Body of pancreas (tissue), 4 donors: ENCODE measurements at regions not wholly inside any gene's neighbourhood (a gene's known extent, or its start where the extent isn't known, plus 50 kb on each side); places are given as distances from the start of the nearest gene placed in this dataset.
A peak's percentile ranks its signal among the peaks of the same experiment; 100 is the strongest.

Experiments used
- ATAC-seq: fragments of 150-250 bp; one replicate; pipeline ENCODE4 v1.9.1; 2016
- DNase-seq, 4 donors: peaks; one replicate each; pipeline ENCODE4 v3.0.0-alpha.2; 2019
- H3K27ac ChIP-seq, 4 donors: fragments of 200-600 bp; sonication (generic); 1 replicate in 3 of 4; 2 replicates in 1 of 4; pipeline versions ENCODE4 v1.5.1 to v1.6.1; 2016 to 2019; ENCODE audit warnings: mild to moderate bottlenecking in 1 of 4, mixed read lengths in 1 of 4, moderate library complexity in 1 of 4
- H3K27me3 ChIP-seq, 2 donors: fragments of 200-600 bp; sonication (generic); one replicate each; pipeline ENCODE4 v1.6.0; 2016; ENCODE audit warnings: mild to moderate bottlenecking in 1 of 2
- H3K36me3 ChIP-seq, 2 donors: fragments of 200-600 bp; sonication (generic); replicated peaks in 1 of 2; 2 replicates each; pipeline ENCODE4 v1.5.1; 2016; ENCODE audit warnings: low read depth in 2 of 2; ENCODE audit not compliant: insufficient read depth in 1 of 2
- H3K4me1 ChIP-seq: fragments of 200-600 bp; sonication (generic); one replicate; pipeline ENCODE4 v1.6.0; 2016
- H3K4me3 ChIP-seq, 2 donors: fragments of 200-600 bp; sonication (generic); 1 replicate in 1 of 2; 2 replicates in 1 of 2; pipeline ENCODE4 v1.5.1; 2016 to 2019
- H3K9me3 ChIP-seq, 3 donors: fragments of 200-600 bp; sonication (generic); 1 replicate in 2 of 3; 2 replicates in 1 of 3; pipeline ENCODE4 v1.5.1; 2016
- CTCF ChIP-seq, 7 experiments: fragments of 450-650 bp in 4 of 7; fragments of 200-600 bp in 3 of 7; sonication (generic) in 3 of 7; IDR thresholded peaks; one replicate each; pipeline ENCODE4 v1.5.1; 2016 to 2019; ENCODE audit warnings: antibody characterized with exemption in 7 of 7
- POLR2A ChIP-seq, 3 donors: fragments of 450-650 bp; IDR thresholded peaks; one replicate each; pipeline ENCODE4 v1.6.1; 2016; ENCODE audit warnings: antibody characterized with exemption in 3 of 3, mild to moderate bottlenecking in 2 of 3
- WGBS, 2 donors: methylation state at CpG; one replicate each; pipeline ENCODE4 v1.1.5; 2017; 5-methylcytosine and 5-hydroxymethylcytosine counted together
- intact Hi-C: fragments of 100-400 bp; cut with DNase I; formaldehyde crosslinking; loops from one replicate; pipeline ENCODE4 v1.15.1; 2023

- DNase-seq (no peak), ATAC-seq (no peak)
- no peaks in the 10 kb centered on the region for H3K9me3 ChIP-seq
- WGBS, 2 donors: 83 to 86% methylated on average over 2 of the region's 2 CpGs
- H3K27ac ChIP-seq: peak overlapping the region in 1 of 4 donors; percentile 18
- no peaks in the 10 kb centered on the region for H3K4me1 ChIP-seq
- intact Hi-C loops: no loop called here
- no peaks in the 10 kb centered on the region for H3K27me3 ChIP-seq
- no peaks in the 10 kb centered on the region for H3K36me3 ChIP-seq
- TF ChIP-seq CTCF (IDR thresholded peaks at IDR 0.05): no peak
- no peak for TF ChIP-seq POLR2A (IDR thresholded peaks at IDR 0.05)
- no peak overlapping the region for H3K4me3 ChIP-seq
Measured at GRCh38 chr1:170410401-170411166, 121.4 kb upstream of the GORAB start.

- no peaks in the 10 kb centered on the region for H3K36me3 ChIP-seq
- ATAC-seq (no peak), DNase-seq (no peak)
- intact Hi-C loops: no loop called here
- H3K9me3 ChIP-seq: no peaks in the 10 kb centered on the region
- H3K27me3 ChIP-seq: no peaks in the 10 kb centered on the region
- TF ChIP-seq POLR2A (IDR thresholded peaks at IDR 0.05) (no peak), CTCF (IDR thresholded peaks at IDR 0.05) (no peak)
- H3K4me1 ChIP-seq: no peaks in the 10 kb centered on the region
- H3K27ac ChIP-seq: no peak overlapping the region
- H3K4me3 ChIP-seq: no peak overlapping the region
- 38 to 46% methylated on average over 3 of the region's 3 CpGs for WGBS, 2 donors
Measured at GRCh38 chr1:170414989-170415709, 116.8 kb upstream of the GORAB start.

GRCh38 chr1:170415710-170416372, 116.1 kb upstream of the GORAB start:
- no peaks in the 10 kb centered on the region for H3K27me3 ChIP-seq
- H3K27ac ChIP-seq: no peak overlapping the region
- intact Hi-C loops: no loop called here
- no peaks in the 10 kb centered on the region for H3K9me3 ChIP-seq
- H3K36me3 ChIP-seq: no peaks in the 10 kb centered on the region
- WGBS, 2 donors: 48 to 53% methylated on average over 4 of the region's 4 CpGs
- H3K4me1 ChIP-seq: no peaks in the 10 kb centered on the region
- no peak for ATAC-seq
- DNase-seq: no peak
- no peak for TF ChIP-seq CTCF (IDR thresholded peaks at IDR 0.05)
- TF ChIP-seq POLR2A (IDR thresholded peaks at IDR 0.05): no peak
- no peak overlapping the region for H3K4me3 ChIP-seq

GRCh38 chr1:170424346-170424745, 107.6 kb upstream of the GORAB start:
- intact Hi-C loops: no loop called here
- WGBS, 2 donors: 14 to 42% methylated on average over 1 of the region's 1 CpG
- no peak overlapping the region for H3K27ac ChIP-seq

More at GRCh38 chr1:170424346-170424745, 107.6 kb upstream of the GORAB start:
- Histone ChIP-seq H3K27me3 (no peaks in the 10 kb centered on the region), H3K4me3 (no peak overlapping the region), H3K9me3 (no peaks in the 10 kb centered on the region), H3K4me1 (no peaks in the 10 kb centered on the region), H3K36me3 (no peaks in the 10 kb centered on the region)
- ATAC-seq: no peak
- DNase-seq: no peak
- TF ChIP-seq CTCF (IDR thresholded peaks at IDR 0.05): no peak
- TF ChIP-seq POLR2A (IDR thresholded peaks at IDR 0.05): no peak
